ENCODE measurements at regions not wholly inside any gene's neighbourhood (a gene's known extent, or its start where the extent isn't known, plus 50 kb on each side); places are given as distances from the start of the nearest gene placed in this dataset.
A peak's percentile ranks its signal among the peaks of the same experiment; 100 is the strongest.

DNA sequence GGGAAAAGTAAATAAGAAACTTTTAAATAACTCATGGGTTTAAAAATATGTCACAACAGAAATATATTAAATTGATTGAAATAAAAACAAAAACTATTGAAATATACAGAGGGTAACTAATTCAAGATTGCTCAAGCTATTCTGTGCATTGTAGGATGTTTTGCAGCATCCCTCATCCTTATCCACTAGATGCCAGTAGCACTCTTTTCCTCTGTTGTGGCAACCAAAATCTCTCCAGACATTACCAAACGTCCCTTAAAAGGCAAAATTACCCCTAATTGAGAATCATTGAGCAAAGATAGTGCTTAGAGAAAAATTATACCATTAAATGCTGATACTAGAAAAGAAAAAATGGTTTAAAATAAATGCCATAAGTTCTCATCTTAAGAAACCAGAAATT, 682.6 kb downstream of the RWDD3 start:
- CTCF ChIA-PET = no interaction called here
- H3K27ac ChIP-seq (ENCODE audit: low read length) = no peak overlapping the region
- H3K9me3 ChIP-seq (ENCODE audit: low read length) = peaks cover 11% of the 10 kb centered on the region; the same call in 1 of the 2 replicates
- no peaks in the 10 kb centered on the region for H3K9me2 ChIP-seq (replicated peaks; ENCODE audit: low read length)
- POLR2A ChIA-PET (ENCODE audit: unreplicated experiment) = no interaction called here
- no peak overlapping the region for H3K4me3 ChIP-seq (ENCODE audit: low read length)
- TF ChIP-seq, protein P1, sequence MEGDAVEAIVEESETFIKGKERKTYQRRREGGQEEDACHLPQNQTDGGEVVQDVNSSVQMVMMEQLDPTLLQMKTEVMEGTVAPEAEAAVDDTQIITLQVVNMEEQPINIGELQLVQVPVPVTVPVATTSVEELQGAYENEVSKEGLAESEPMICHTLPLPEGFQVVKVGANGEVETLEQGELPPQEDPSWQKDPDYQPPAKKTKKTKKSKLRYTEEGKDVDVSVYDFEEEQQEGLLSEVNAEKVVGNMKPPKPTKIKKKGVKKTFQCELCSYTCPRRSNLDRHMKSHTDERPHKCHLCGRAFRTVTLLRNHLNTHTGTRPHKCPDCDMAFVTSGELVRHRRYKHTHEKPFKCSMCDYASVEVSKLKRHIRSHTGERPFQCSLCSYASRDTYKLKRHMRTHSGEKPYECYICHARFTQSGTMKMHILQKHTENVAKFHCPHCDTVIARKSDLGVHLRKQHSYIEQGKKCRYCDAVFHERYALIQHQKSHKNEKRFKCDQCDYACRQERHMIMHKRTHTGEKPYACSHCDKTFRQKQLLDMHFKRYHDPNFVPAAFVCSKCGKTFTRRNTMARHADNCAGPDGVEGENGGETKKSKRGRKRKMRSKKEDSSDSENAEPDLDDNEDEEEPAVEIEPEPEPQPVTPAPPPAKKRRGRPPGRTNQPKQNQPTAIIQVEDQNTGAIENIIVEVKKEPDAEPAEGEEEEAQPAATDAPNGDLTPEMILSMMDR (conservative IDR thresholded peaks at IDR 0.05; ENCODE audit: low read depth, low read length) = peak; percentile 35; the same call in 1 of the 2 replicates
- no peak for TF ChIP-seq EZH2 (IDR thresholded peaks at IDR 0.05; ENCODE audit: low read length, unreplicated experiment)
- no peak overlapping the region for H3K4me2 ChIP-seq (ENCODE audit: low read length)
- no peak for ATAC-seq
- H2AFZ ChIP-seq (ENCODE audit: low read length) = no peak overlapping the region
- no peaks in the 10 kb centered on the region for H3F3A ChIP-seq (ENCODE audit: low read length, unreplicated experiment)
- no peaks in the 10 kb centered on the region for H3K36me3 ChIP-seq (ENCODE audit: low read depth, low read length)
- no peaks in the 10 kb centered on the region for H3K79me2 ChIP-seq (ENCODE audit: low read length)
- no TSS peak for BruUV-seq (replicated peaks)
- no peaks in the 10 kb centered on the region for H3K27me3 ChIP-seq (ENCODE audit: low read length)
- H4K20me1 ChIP-seq (ENCODE audit: low read length) = no peaks in the 10 kb centered on the region
- intact Hi-C loops (cut with micrococcal nuclease) = no loop called here
- H3K4me1 ChIP-seq (ENCODE audit: insufficient read depth, low read length) = no peaks in the 10 kb centered on the region
- H3K9ac ChIP-seq (ENCODE audit: low read length) = no peak overlapping the region
- DNase-seq = peak; percentile 13

DNA sequence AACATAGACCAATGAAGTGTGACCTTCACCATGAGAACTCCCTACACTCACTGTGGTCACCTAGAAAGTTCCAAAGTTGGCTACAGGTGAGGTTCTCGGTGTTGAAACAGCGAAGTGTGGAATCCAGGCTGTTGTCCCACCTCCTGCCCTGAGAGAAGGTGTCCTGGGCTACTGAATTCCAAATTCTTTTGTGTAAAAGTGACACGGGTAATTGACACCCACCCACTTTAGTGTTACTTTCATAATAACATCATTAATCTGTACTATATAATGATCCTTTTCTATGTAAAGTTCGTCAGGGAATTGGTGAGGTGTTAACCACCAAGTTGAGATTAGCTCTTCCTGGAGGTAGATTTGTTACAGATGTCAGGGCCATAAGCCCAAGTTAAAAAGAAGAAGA, 690.7 kb downstream of the RWDD3 start:
- H3K9me2 ChIP-seq (replicated peaks; ENCODE audit: low read length) = no peaks in the 10 kb centered on the region
- H3K27me3 ChIP-seq (ENCODE audit: low read length) = peaks cover 8% of the 10 kb centered on the region; the same call in 1 of the 2 replicates
- no peaks in the 10 kb centered on the region for H3K4me1 ChIP-seq (ENCODE audit: insufficient read depth, low read length)
- BruUV-seq (replicated peaks) = no TSS peak
- ChIA-PET POLR2A (ENCODE audit: unreplicated experiment) (no interaction called here), CTCF (no interaction called here)
- H3K4me2 ChIP-seq (ENCODE audit: low read length) = no peak overlapping the region
- no peaks in the 10 kb centered on the region for H3K9me3 ChIP-seq (ENCODE audit: low read length)
- intact Hi-C loops (cut with micrococcal nuclease) = no loop called here
- H3K27ac ChIP-seq (ENCODE audit: low read length) = no peak overlapping the region
- H2AFZ ChIP-seq (ENCODE audit: low read length) = no peak overlapping the region
- no peaks in the 10 kb centered on the region for H4K20me1 ChIP-seq (ENCODE audit: low read length)
- no peak for ATAC-seq
- no peaks in the 10 kb centered on the region for H3K36me3 ChIP-seq (ENCODE audit: low read depth, low read length)
- no peaks in the 10 kb centered on the region for H3F3A ChIP-seq (ENCODE audit: low read length, unreplicated experiment)
- H3K79me2 ChIP-seq (ENCODE audit: low read length) = no peaks in the 10 kb centered on the region
- no peak overlapping the region for H3K9ac ChIP-seq (ENCODE audit: low read length)
- TF ChIP-seq, protein P1 (conservative IDR thresholded peaks at IDR 0.05; ENCODE audit: low read depth, low read length) = no peak
- TF ChIP-seq EZH2phosphoT487 (IDR thresholded peaks at IDR 0.05; ENCODE audit: borderline replicate concordance, low read length) (no peak), EZH2 (IDR thresholded peaks at IDR 0.05; ENCODE audit: low read length, unreplicated experiment) (no peak)
- DNase-seq = no peak
- H3K4me3 ChIP-seq (ENCODE audit: low read length) = no peak overlapping the region

- no peak for DNase-seq
- Histone ChIP-seq H4K20me1 (ENCODE audit: low read length) (no peaks in the 10 kb centered on the region), H3K27me3 (ENCODE audit: low read length) (peaks cover 8% of the 10 kb centered on the region; the same call in 1 of the 2 replicates), H3K9me3 (ENCODE audit: low read length) (no peaks in the 10 kb centered on the region), H3K4me2 (ENCODE audit: low read length) (no peak overlapping the region), H2AFZ (ENCODE audit: low read length) (no peak overlapping the region), H3K4me1 (ENCODE audit: insufficient read depth, low read length) (no peaks in the 10 kb centered on the region), H3K79me2 (ENCODE audit: low read length) (no peaks in the 10 kb centered on the region), H3F3A (ENCODE audit: low read length, unreplicated experiment) (no peaks in the 10 kb centered on the region), H3K9ac (ENCODE audit: low read length) (no peak overlapping the region), H3K36me3 (ENCODE audit: low read depth, low read length) (no peaks in the 10 kb centered on the region), H3K27ac (ENCODE audit: low read length) (no peak overlapping the region), H3K4me3 (ENCODE audit: low read length) (no peak overlapping the region), H3K9me2 (replicated peaks; ENCODE audit: low read length) (no peaks in the 10 kb centered on the region)
- TF ChIP-seq, protein P1 (conservative IDR thresholded peaks at IDR 0.05; ENCODE audit: low read depth, low read length) = no peak
- TF ChIP-seq EZH2 (IDR thresholded peaks at IDR 0.05; ENCODE audit: low read length, unreplicated experiment) = no peak
- TF ChIP-seq EZH2phosphoT487 (IDR thresholded peaks at IDR 0.05; ENCODE audit: borderline replicate concordance, low read length) = no peak
- CTCF ChIA-PET = no interaction called here
- no peak for ATAC-seq
- no TSS peak for BruUV-seq (replicated peaks)
- POLR2A ChIA-PET (ENCODE audit: unreplicated experiment) = no interaction called here
- intact Hi-C loops (cut with micrococcal nuclease) = no loop called here
Observed at GRCh38 chr1:95926331-95926730, 692.3 kb downstream of the RWDD3 start.
